Heart left ventricle (tissue), 16 donors: ENCODE measurements at regions not wholly inside any gene's neighbourhood (a gene's known extent, or its start where the extent isn't known, plus 50 kb on each side); places are given as distances from the start of the nearest gene placed in this dataset.

Experiments
- ATAC-seq, 4 donors: fragments of 200-7000 bp; cut with Tn5 transposase; one replicate each; pipeline ENCODE4 v1.9.1; 2020 to 2022; ENCODE audit warnings: moderate library complexity in 4 of 4, mild to moderate bottlenecking in 3 of 4, moderate number of reproducible peaks in 1 of 4
- DNase-seq, 5 donors: peaks; one replicate each; pipeline ENCODE4 v3.0.0-alpha.2; 2020
- H3K27ac ChIP-seq, 12 donors: fragments of 200-600 bp; sonication (generic) in 4 of 12; one replicate each; pipeline versions ENCODE4 v1.5.0 to v1.8.0; 2016 to 2022; ENCODE audit warnings: mild to moderate bottlenecking in 2 of 12
- H3K27me3 ChIP-seq, 9 donors: fragments of 200-600 bp; sonication (generic) in 2 of 9; one replicate each; pipeline versions ENCODE4 v1.5.1 to v1.8.0; 2016 to 2022; ENCODE audit warnings: mild to moderate bottlenecking in 3 of 9
- H3K36me3 ChIP-seq, 9 donors: fragments of 200-600 bp; sonication (generic) in 2 of 9; one replicate each; pipeline versions ENCODE4 v1.5.0 to v1.8.0; 2018 to 2022; ENCODE audit warnings: mild to moderate bottlenecking in 2 of 9
- H3K4me1 ChIP-seq, 12 donors: fragments of 200-600 bp; sonication (generic) in 4 of 12; one replicate each; pipeline versions ENCODE4 v1.5.0 to v1.8.0; 2016 to 2022; ENCODE audit warnings: mild to moderate bottlenecking in 3 of 12
- H3K4me3 ChIP-seq, 12 donors: fragments of 200-600 bp; sonication (generic) in 4 of 12; one replicate each; pipeline versions ENCODE4 v1.5.0 to v1.8.0; 2017 to 2022; ENCODE audit warnings: mild to moderate bottlenecking in 9 of 12, moderate library complexity in 4 of 12
- H3K9me3 ChIP-seq, 12 donors: fragments of 200-600 bp; sonication (generic) in 4 of 12; one replicate each; pipeline versions ENCODE4 v1.5.0 to v1.8.0; 2016 to 2022; ENCODE audit warnings: mild to moderate bottlenecking in 1 of 12
- CTCF ChIP-seq, 12 donors: fragments of 200-600 bp; sonication (generic) in 4 of 12; IDR thresholded peaks; one replicate each; pipeline versions ENCODE4 v1.5.0 to v1.8.0; 2018 to 2022; ENCODE audit warnings: antibody characterized with exemption in 12 of 12, mild to moderate bottlenecking in 5 of 12
- POLR2A ChIP-seq, 2 donors: fragments of 450-650 bp; IDR thresholded peaks; one replicate each; pipeline ENCODE4 v1.6.1; 2017; ENCODE audit warnings: antibody characterized with exemption in 2 of 2, mild to moderate bottlenecking in 2 of 2, moderate library complexity in 2 of 2
- WGBS, 4 donors: extraction: QIAGEN DNeasy Blood & Tissue Kit in 2 of 4; methylation state at CpG; one replicate each; pipeline versions ENCODE4 v1.1.5 to v1.1.7; 2013 to 2018; 5-methylcytosine and 5-hydroxymethylcytosine counted together
- intact Hi-C, 10 donors: fragments of 100-400 bp; cut with DNase I; formaldehyde crosslinking; loops; one replicate each; pipeline versions ENCODE4 v1.11.1 to v1.14.2; 2022
- donor health status: ischemic (EF 13 %, LVEDD 7.1; RV severe dilation, severe dysfunction).
- donor health status: healthy with polysubstance abuse.
- donor health status: DM: no; HTN: yes; CAD: no.
- donor health status: DM: no; HTN: no; CAD: no.
- donor health status: ischemic (EF 25% LVEDD 6.9; RV normal size, moderate dysfunction).
- donor health status: ischemic (EF 25% LVEDD 5.7; RV mildly dilated, moderate dysfunction).
- donor health status: healthy.
- donor health status: DM: yes; HTN: yes; CAD: no.
- donor health status: ischemic (EF 35%, LVEDD 5.7; RV mildly dilated, moderate dysfunction).
- donor health status: nonischemic (EF 11% LVEDD 7.7; RV severe dilation, severe dysfunction).
- donor health status: DM: yes; HTN: yes; CAD: no.
- donor health status: PGD.
- donor health status: ischemic (EF 29% LVEDD 5.4; RV normal size, mild dysfunction).
- donor health status: nonischemic (EF 23%, LVEDD 6.1; RV moderate dilation, normal function).

- no peaks in the 10 kb centered on the region for H3K27me3 ChIP-seq
- no peak overlapping the region for H3K27ac ChIP-seq
- ATAC-seq = no peak
- H3K36me3 ChIP-seq = no peaks in the 10 kb centered on the region
- no peaks in the 10 kb centered on the region for H3K9me3 ChIP-seq
- DNase-seq = no peak
- H3K4me3 ChIP-seq = no peak overlapping the region
- TF ChIP-seq POLR2A (IDR thresholded peaks at IDR 0.05) (no peak), CTCF (IDR thresholded peaks at IDR 0.05) (no peak)
- WGBS, 4 donors = 90 to 97% (median 93%) methylated on average over 2 of the region's 2 CpGs
- peaks cover 0 to 33% (median 21%) of the 10 kb centered on the region in 12 donors for H3K4me1 ChIP-seq
- intact Hi-C loops = no loop called here
Observed at GRCh38 chr18:46385124-46385523, 271.9 kb downstream of the LOXHD1 start.

- 15 to 41% (median 34%) methylated on average over 5 of the region's 5 CpGs for WGBS, 4 donors
- no peaks in the 10 kb centered on the region for H3K27me3 ChIP-seq
- ATAC-seq (peak; percentile 79 to 93 (median 92)), DNase-seq (peak in 4 of 5 donors; percentile 46 to 77 (median 56))
- peak overlapping the region in 8 of 12 donors; percentile 33 to 65 (median 54) for H3K27ac ChIP-seq
- intact Hi-C loops = loop anchor here in 1 of 10 donors (2.0 kb wide), 1 partner anchor 52 kb away; a partner anchor contains a TSS
- TF ChIP-seq POLR2A (IDR thresholded peaks at IDR 0.05) = no peak
- H3K36me3 ChIP-seq = no peaks in the 10 kb centered on the region
- H3K4me1 ChIP-seq = peaks cover 0 to 33% (median 21%) of the 10 kb centered on the region in 12 donors
- H3K4me3 ChIP-seq = no peak overlapping the region
- no peaks in the 10 kb centered on the region for H3K9me3 ChIP-seq
Observed at GRCh38 chr18:46386788-46387187, 270.2 kb downstream of the LOXHD1 start.

DNA sequence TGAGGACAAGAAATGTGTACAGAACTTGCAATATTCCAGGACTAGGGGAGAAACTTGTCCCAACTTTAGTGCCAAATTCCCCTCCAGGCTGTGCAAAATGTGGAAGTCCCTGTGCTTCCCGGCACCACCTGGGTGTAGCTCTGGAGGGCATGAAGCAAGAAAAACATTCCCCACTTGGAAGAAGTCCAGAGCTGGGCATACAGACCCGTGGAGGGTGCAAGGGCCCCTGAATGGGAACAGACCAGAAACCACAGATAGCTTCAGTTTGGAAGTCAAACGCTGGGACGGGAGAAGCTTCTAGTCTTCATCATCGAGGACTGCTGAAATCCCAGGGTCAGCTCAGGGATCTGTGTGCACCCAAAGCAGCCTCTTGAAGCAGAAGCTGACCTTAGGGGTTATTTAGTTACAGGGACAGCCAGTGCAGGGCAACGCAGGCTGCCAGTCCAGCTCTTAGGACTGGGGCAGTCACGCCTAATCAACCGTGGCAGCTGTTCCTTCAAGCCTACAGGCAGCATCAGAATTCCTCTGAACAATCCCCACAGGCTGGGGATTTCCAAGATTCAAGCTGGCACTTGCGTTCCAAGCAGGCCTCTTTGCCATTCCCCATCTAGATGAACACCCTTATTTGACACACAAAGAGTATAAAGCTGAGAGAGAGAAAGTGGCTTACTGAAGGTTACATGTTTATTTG, 269.4 kb downstream of the LOXHD1 start:
- H3K36me3 ChIP-seq = no peaks in the 10 kb centered on the region
- DNase-seq (peak in 1 of 5 donors; percentile 46), ATAC-seq (peak; percentile 50 to 76 (median 58))
- peaks cover 0 to 33% (median 21%) of the 10 kb centered on the region in 12 donors for H3K4me1 ChIP-seq
- intact Hi-C loops = loop anchor here in 1 of 10 donors (2.0 kb wide), 1 partner anchor 53 kb away; a partner anchor contains a TSS
- no peaks in the 10 kb centered on the region for H3K27me3 ChIP-seq
- peak overlapping the region in 9 of 12 donors; percentile 21 to 65 (median 52) for H3K27ac ChIP-seq
- no peaks in the 10 kb centered on the region for H3K9me3 ChIP-seq
- 33 to 54% (median 42%) methylated on average over 8 to 9 of the region's 9 CpGs for WGBS, 4 donors
- TF ChIP-seq POLR2A (IDR thresholded peaks at IDR 0.05) (no peak), CTCF (IDR thresholded peaks at IDR 0.05) (no peak)
- no peak overlapping the region for H3K4me3 ChIP-seq

- WGBS, 4 donors = 56 to 66% (median 62%) methylated on average over 6 of the region's 6 CpGs
- no peaks in the 10 kb centered on the region for H3K36me3 ChIP-seq
- peaks cover 0 to 33% (median 21%) of the 10 kb centered on the region in 12 donors for H3K4me1 ChIP-seq
- intact Hi-C loops = no loop called here
- DNase-seq (no peak), ATAC-seq (no peak)
- H3K27ac ChIP-seq = peak overlapping the region in 4 of 12 donors; percentile 33 to 64 (median 46)
- TF ChIP-seq CTCF (IDR thresholded peaks at IDR 0.05) (no peak), POLR2A (IDR thresholded peaks at IDR 0.05) (no peak)
- H3K27me3 ChIP-seq = no peaks in the 10 kb centered on the region
- no peak overlapping the region for H3K4me3 ChIP-seq
- no peaks in the 10 kb centered on the region for H3K9me3 ChIP-seq
Observed at GRCh38 chr18:46388286-46388685, 268.7 kb downstream of the LOXHD1 start.
